ENCODE measurements at regions not wholly inside any gene's neighbourhood (a gene's known extent, or its start where the extent isn't known, plus 50 kb on each side); places are given as distances from the start of the nearest gene placed in this dataset.

GRCh38 chr14:61877035-61877390, 114.8 kb downstream of the SNAPC1 start:
- FAIRE-seq (no peak), ATAC-seq (no peak), DNase-seq (ENCODE audit: extremely low read depth in 1 of 4, low spot score in 3 of 4) (no peak)
- Histone ChIP-seq H2AFZ (ENCODE audit: low read depth, low read length) (no peak overlapping the region), H3K9ac (ENCODE audit: insufficient read depth in 1 of 2, low read depth in 2 of 2, low read length in 2 of 2) (no peak overlapping the region), H4K20me1 (replicated peaks; ENCODE audit: control insufficient read depth, insufficient read depth, low read length) (no peaks in the 10 kb centered on the region), H3K9me1 (ENCODE audit: control insufficient read depth, insufficient read depth, low read length) (no peaks in the 10 kb centered on the region), H3K36me3 (ENCODE audit: control insufficient read depth, insufficient read depth, low read length) (no peaks in the 10 kb centered on the region), H3K9me3 (replicated peaks; ENCODE audit: control insufficient read depth, insufficient read depth, low read depth, low read length) (no peaks in the 10 kb centered on the region), H3K27me3 (ENCODE audit: control insufficient read depth in 2 of 2, insufficient read depth in 2 of 2, low read length in 2 of 2) (peaks cover 0 to 6% of the 10 kb centered on the region in 2 experiments; a peak in 2 of 5 replicates), H3K4me3 (no peak overlapping the region), H3K4me2 (ENCODE audit: insufficient read depth, low read length) (no peak overlapping the region), H3K79me2 (ENCODE audit: control insufficient read depth, insufficient read depth, low read length) (no peaks in the 10 kb centered on the region), H3K4me1 (replicated peaks in 1 of 2; ENCODE audit: control insufficient read depth in 2 of 2, insufficient read depth in 2 of 2, low read length in 2 of 2) (no peaks in the 10 kb centered on the region), H3K27ac (ENCODE audit: extremely low read depth, low read depth, low read length) (no peak overlapping the region)
- WGBS (ENCODE audit: insufficient coverage, low coverage, missing lambda C conversion rate): 8% methylated on average over 3 of the region's 6 CpGs
- ChIA-PET POLR2A (interaction anchor here (0.7 kb wide), 1 partner anchor 265 kb away, joined by 3 read pairs; no protein-coding TSS in a partner anchor), CTCF (ENCODE audit: low intra/inter-chr PET ratio) (no interaction called here)
- in situ Hi-C loops (cut with MboI): loop anchor here (25.0 kb wide), 1 partner anchor 1410 kb away; no protein-coding TSS in a partner anchor
- TF ChIP-seq SIN3B (IDR thresholded peaks at IDR 0.05; ENCODE audit: low read depth) (no peak), TCF7 (IDR thresholded peaks at IDR 0.05; ENCODE audit: borderline replicate concordance) (no peak), SRSF1 (IDR thresholded peaks at IDR 0.05; ENCODE audit: low read depth, low read length) (no peak), NEUROD1 (IDR thresholded peaks at IDR 0.05; ENCODE audit: borderline replicate concordance, low read depth, low read length, partially characterized antibody) (no peak)
- no TSS peak for BruUV-seq (replicated peaks)
- intact Hi-C loops (cut with micrococcal nuclease): no loop called here

- Histone ChIP-seq H3K27me3 (ENCODE audit: control insufficient read depth in 2 of 2, insufficient read depth in 2 of 2, low read length in 2 of 2) (peaks cover 0 to 6% of the 10 kb centered on the region in 2 experiments; a peak in 2 of 5 replicates), H3K4me1 (replicated peaks in 1 of 2; ENCODE audit: control insufficient read depth in 2 of 2, insufficient read depth in 2 of 2, low read length in 2 of 2) (no peaks in the 10 kb centered on the region), H3K9me1 (ENCODE audit: control insufficient read depth, insufficient read depth, low read length) (no peaks in the 10 kb centered on the region), H3K4me2 (ENCODE audit: insufficient read depth, low read length) (no peak overlapping the region), H3K9me3 (replicated peaks; ENCODE audit: control insufficient read depth, insufficient read depth, low read depth, low read length) (no peaks in the 10 kb centered on the region), H3K9ac (ENCODE audit: insufficient read depth in 1 of 2, low read depth in 2 of 2, low read length in 2 of 2) (no peak overlapping the region), H3K27ac (ENCODE audit: extremely low read depth, low read depth, low read length) (no peak overlapping the region), H4K20me1 (replicated peaks; ENCODE audit: control insufficient read depth, insufficient read depth, low read length) (no peaks in the 10 kb centered on the region), H3K36me3 (ENCODE audit: control insufficient read depth, insufficient read depth, low read length) (no peaks in the 10 kb centered on the region), H3K4me3 (no peak overlapping the region), H3K79me2 (ENCODE audit: control insufficient read depth, insufficient read depth, low read length) (no peaks in the 10 kb centered on the region), H2AFZ (ENCODE audit: low read depth, low read length) (no peak overlapping the region)
- 0% methylated on average over 5 of the region's 5 CpGs for WGBS (ENCODE audit: insufficient coverage, low coverage, missing lambda C conversion rate)
- DNase-seq (ENCODE audit: extremely low read depth in 1 of 4, low spot score in 3 of 4) (no peak), ATAC-seq (no peak), FAIRE-seq (no peak)
- in situ Hi-C loops (cut with MboI) (loop anchor here (25.0 kb wide), 1 partner anchor 1410 kb away; no protein-coding TSS in a partner anchor), intact Hi-C loops (cut with micrococcal nuclease) (no loop called here)
- no peak for TF ChIP-seq DACH1 (IDR thresholded peaks at IDR 0.05; ENCODE audit: partially characterized antibody)
- no peak for TF ChIP-seq RBM39 (optimal IDR thresholded peaks at IDR 0.05; ENCODE audit: low read depth, low read length)
- no peak for TF ChIP-seq SMAD4 (CRISPR knock-in tag; conservative IDR thresholded peaks at IDR 0.05)
- no peak for TF ChIP-seq PURB (CRISPR knock-in tag; IDR thresholded peaks at IDR 0.05; ENCODE audit: low read depth)
- TF ChIP-seq ZNF57 (CRISPR knock-in tag; IDR thresholded peaks at IDR 0.05): no peak
- TF ChIP-seq RBFOX2 (IDR thresholded peaks at IDR 0.05; ENCODE audit: low read depth, low read length): no peak
- no peak for TF ChIP-seq CBFA2T2 (conservative IDR thresholded peaks at IDR 0.05)
- TF ChIP-seq, protein P1, sequence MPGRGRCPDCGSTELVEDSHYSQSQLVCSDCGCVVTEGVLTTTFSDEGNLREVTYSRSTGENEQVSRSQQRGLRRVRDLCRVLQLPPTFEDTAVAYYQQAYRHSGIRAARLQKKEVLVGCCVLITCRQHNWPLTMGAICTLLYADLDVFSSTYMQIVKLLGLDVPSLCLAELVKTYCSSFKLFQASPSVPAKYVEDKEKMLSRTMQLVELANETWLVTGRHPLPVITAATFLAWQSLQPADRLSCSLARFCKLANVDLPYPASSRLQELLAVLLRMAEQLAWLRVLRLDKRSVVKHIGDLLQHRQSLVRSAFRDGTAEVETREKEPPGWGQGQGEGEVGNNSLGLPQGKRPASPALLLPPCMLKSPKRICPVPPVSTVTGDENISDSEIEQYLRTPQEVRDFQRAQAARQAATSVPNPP (IDR thresholded peaks at IDR 0.05; ENCODE audit: borderline replicate concordance, insufficient read depth, insufficient read length): no peak
- no peak for TF ChIP-seq PKNOX1 (IDR thresholded peaks at IDR 0.05)
- CTCF ChIA-PET (ENCODE audit: low intra/inter-chr PET ratio): no interaction called here
- POLR2A ChIA-PET: no interaction called here
- no TSS peak for BruUV-seq (replicated peaks)
Observed at GRCh38 chr14:61877768-61878167, 115.5 kb downstream of the SNAPC1 start.
